ENCODE measurements at regions not wholly inside any gene's neighbourhood (a gene's known extent, or its start where the extent isn't known, plus 50 kb on each side); places are given as distances from the start of the nearest gene placed in this dataset.
"Not testable (repeated sequence)": the region's sequence is repeated elsewhere in the genome, so short reads cannot be mapped to it uniquely, and the experiment has no call there.

DNA sequence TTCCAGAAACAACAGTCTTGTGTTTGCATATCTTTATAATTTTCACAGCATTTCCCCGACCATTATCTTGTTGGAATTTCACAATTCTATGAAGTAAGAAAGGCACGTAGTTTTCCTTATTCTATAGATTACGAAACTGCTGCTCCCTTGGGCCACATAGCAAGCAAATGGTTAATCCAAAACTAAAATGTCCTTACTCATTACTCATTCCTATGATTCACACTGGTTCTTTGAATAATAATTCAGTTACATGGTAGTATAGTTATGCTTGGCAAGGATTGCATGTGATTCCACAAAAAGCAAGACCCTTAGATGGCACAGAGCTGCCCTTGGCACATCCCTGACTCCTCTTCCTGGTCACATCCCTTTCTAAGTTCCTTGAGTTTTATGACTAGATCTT lies 51.2 kb downstream of the OR13H1 start:
- no peak for DNase-seq

- DNase-seq = no peak
Observed at GRCh38 chrX:131607792-131608369, 64.0 kb downstream of the OR13H1 start.

GRCh38 chrX:131609480-131609879 lies 65.6 kb downstream of the OR13H1 start:
- no peak for DNase-seq

GRCh38 chrX:131613260-131613659 lies 69.4 kb downstream of the OR13H1 start:
- DNase-seq = no peak

DNA sequence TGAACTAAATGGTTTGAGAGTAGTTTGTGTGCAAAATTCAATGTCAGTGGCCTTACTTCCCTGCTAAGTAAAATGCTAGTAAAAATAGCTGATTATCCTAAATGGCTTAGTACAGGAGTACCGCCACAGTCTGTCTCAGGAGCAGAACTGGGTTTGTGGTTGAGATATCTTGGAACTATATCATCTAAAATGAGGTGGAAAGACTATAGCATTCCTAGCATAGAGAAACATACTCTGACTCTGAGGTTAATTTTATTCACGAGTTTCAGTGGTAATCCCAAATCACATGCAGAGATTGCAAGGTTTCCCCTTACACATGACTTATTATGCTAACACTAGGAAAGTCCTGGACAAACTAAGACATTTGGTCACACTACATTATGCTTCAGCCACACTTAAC lies 70.4 kb downstream of the OR13H1 start:
- DNase-seq = no peak

DNA sequence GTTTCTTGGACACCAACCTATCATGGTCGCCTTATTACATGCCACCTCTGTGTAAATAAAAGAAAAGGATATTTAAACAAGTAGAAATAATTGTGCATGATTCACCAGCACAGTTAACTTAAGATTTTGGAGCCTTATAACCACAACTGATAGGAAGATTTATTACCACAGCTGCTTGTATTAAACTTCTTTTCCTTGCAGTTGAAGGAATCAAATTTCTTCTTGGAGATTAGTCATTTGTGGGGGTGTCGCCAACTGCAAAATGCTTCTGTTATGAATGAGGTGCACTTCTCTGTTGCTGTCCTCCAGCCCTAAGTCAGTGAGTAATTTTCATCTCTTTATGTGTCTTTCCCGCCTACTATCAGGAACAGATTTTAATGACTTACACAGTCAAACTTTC lies 73.3 kb downstream of the OR13H1 start:
- DNase-seq = no peak

DNA sequence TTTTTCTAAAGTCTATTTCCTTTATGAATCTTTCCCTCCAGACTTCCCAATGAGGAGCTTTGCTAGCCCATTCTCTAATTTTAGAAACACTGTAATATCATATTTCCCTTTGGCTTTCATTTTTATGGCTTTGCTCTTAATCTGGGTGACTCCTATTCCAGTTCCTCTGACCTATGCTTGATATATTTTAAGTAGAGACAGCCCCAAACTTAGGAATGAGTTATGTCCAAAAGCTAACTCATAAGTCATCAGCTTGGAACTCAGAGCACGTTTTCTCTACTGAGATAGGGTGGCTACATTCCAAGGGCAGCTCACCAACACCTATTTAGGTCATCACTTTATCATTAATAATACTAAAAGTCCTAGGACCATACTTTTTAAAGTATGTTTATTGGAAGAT lies 77.8 kb downstream of the OR13H1 start:
- no peak for DNase-seq

- no peak for DNase-seq
Observed at GRCh38 chrX:131626681-131627296, 82.9 kb downstream of the OR13H1 start.

DNA sequence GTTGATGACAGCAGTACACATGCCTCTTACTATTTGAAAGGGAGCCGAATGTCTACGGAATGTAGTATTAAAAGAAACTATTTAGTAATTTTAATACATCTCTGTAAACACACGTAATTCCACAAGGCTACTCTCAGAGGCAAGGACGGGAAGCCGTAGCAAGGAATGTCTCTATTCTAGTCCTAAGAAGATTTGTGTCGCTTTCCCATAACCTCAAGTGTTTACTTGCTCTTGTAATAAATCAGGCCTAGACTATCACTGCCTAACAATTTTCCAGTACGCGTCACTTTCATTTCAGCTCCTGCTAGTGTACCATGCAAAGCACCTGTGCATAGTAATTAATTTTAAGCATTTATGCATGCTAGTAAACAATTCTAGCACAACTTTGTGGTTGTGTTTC lies 86.7 kb downstream of the OR13H1 start:
- no peak for DNase-seq

DNA sequence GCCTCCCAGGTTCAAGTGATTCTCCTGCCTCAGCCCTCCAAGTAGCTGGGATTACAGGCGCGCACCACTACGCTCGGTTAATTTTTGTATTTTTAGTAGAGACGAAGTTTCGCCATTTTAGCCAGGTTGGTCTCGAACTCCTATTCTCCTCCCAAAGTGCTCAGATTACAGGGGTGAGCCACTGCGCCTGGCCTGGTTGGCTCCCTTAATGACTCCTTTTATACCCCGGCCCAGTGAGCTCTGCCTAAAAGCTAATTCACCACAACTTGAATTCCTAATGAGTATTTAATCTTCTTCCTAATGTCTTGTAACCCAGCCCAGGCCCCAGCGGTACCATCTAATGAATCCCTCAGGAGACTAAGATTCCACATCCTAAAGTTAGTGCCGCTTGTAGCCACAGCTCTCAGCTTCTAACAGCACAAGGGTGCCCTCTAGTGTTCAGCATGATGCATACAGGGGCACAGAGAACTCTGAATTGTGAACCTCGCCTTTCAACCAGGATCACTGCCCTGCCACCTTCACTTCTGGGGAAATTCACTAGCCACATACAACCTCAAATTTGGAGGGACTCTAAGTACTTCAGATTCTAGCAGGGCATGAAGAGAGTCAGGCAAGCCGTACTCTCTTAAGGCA lies 89.5 kb downstream of the OR13H1 start:
- peak; percentile 76 for DNase-seq

DNA sequence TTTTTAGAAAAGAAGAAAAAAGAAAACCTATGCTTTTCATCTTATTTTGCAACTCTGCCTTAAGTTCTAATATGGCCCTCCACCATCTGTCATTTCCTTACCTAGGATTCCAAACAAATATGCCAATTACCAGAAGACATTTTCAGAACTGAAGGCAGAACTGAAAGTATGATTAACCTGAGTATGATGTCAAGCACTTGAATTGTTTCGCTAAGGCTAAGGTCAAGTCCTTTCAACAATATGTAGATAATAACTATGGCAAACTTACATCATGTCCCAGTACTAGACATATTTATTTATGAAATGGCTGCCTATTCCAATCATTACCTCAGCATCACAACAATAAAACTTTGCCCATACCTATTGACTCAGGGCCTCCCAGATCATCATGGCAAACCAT lies 91.0 kb downstream of the OR13H1 start:
- DNase-seq = no peak

DNA sequence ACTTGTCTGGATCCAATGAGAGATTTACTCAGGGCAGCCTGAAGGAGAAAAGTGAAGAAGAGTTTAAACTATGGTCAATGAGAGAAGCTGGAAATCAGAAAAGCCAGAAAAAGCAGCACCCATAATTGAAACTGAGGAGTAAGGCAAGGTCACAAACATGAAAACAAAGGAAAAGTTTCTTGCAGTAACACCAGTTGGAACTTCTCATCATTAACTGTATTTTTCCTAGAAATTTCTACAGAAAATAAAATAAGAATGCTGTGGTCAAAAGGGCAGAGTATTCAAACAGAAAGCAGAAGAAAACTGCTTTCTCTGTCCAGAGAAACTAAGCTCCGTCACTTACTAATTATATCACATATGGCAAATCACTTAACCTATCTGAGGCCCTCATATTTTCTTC lies 102.2 kb downstream of the OR13H1 start:
- no peak for DNase-seq

GRCh38 chrX:131649741-131650140 lies 105.9 kb downstream of the OR13H1 start:
- DNase-seq = no peak

DNA sequence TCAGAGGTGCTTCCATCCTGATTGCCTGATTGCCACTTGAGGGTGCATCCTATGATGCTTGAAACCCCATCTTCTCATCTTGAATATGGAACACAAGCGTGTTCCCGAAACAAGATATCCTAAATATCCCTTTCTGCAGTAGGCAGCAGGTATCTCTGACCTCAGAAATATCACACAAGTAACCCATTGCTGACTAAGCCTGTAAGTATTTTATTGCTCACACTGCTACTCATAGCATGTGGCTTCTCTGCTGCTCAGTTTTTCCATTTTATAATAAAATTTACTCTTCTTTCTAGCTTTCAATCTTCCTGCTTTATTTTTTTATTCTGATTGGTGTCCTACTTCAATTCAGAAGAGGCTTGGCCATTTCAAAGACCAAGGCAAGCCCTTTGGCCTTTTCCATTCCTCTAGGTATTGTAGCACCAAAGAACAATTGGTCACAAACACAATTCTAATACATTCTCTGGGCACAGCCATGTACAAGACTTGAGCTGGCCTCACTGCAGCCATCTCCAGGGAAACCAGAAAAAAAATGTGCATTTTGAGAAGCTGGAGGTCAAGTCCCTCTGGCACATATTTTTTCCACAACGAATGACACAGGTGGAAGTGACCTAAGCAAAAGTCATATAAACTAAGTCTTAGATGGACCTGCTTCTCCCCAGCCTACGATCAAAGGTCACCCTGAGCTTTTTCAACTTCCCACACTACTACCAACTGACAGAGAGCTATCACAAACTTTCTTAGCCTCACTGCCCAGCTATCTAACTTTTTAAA lies 107.0 kb downstream of the OR13H1 start:
- no peak for DNase-seq

DNA sequence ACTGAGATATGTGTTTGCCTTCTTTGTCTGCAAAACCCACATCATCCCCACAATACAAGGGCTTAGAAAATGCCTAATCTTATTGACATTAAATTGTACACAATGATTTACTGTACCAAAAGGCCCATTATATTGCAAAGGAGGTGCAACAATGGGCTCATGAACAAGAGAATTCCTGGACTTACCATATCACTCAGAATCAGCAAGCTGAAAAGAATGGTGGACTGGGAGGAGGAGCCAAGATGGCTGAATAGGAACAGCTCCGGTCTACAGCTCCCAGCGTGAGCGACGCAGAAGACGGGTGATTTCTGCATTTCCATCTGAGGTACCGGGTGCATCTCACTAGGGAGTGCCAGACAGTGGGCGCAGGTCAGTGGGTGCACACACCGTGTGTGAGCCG lies 119.9 kb downstream of the OR13H1 start:
- not testable (repeated sequence) for DNase-seq

DNA sequence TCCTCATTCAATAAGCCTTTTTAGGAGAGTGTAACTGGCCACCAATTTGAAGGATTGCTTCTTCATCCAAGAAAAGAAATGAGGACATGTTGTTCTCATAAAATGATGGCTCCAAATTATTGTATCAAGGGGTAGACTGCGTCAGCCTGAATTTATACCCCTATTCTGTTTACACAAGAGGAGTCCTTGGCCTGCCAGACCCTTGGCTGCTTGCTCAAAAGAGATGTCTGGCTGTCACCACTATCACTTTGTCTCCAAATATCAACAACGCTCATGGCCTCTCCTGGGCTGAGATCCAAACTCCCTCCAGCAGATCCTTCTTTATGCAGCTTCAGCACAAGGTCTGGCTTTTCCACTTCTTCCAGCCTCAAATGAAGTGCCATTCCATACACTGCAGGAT lies 127.9 kb downstream of the OR13H1 start:
- DNase-seq = peak; percentile 1

- no peak for DNase-seq
Observed at GRCh38 chrX:131675596-131676194, 131.8 kb downstream of the OR13H1 start.

- peak; percentile 19 for DNase-seq
Observed at GRCh38 chrX:131677655-131678628, 134.1 kb downstream of the OR13H1 start.

DNA sequence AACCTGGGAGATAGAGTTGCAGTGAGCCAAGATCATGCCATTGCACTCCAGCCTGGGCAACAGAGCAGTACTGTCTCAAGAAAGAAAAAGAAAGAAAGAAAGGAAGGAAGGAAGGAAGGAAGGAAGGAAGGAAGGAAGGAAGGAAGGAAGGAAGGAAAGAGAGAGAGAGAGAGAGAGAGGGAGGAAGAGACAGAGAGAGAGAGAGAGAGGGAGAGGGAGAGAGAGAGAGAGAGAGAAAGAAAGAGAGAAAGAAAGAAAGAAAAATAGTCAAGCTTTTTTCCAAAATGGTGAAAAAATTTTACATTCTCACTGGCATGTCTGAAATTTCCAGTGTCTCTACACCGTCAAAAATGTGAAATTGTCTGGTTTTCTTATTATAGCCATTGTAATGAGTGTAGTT lies 138.9 kb downstream of the OR13H1 start:
- DNase-seq = not testable (repeated sequence)

GRCh38 chrX:131693359-131693758 lies 149.5 kb downstream of the OR13H1 start:
- DNase-seq = no peak

- not testable (repeated sequence) for DNase-seq
Observed at GRCh38 chrX:131696989-131697388, 153.1 kb downstream of the OR13H1 start.

DNA sequence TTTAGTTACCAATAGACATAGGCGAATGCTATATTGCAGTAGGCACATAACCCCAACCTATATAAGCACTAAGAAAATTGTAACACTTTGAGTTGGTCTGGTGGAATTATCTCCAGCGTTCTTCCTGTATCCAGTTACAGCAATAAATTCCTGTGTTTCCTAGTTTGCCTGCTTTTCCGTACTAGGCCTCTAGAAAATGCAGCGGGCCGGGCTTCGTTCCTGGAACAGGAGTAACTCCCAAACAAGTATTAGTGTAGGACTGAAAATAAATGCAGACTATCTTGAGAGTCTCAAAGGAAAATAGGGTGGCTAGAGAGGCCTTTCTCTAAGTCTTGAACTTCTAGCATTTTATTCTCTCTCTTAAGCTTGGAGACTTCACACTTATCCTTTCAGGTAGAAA lies 159.8 kb downstream of the OR13H1 start:
- DNase-seq = no peak
